Transverse colon (tissue), 4 donors: ENCODE measurements at regions not wholly inside any gene's neighbourhood (a gene's known extent, or its start where the extent isn't known, plus 50 kb on each side); places are given as distances from the start of the nearest gene placed in this dataset.

Experiments
- EP300 ChIP-seq: sonication (generic); formaldehyde crosslinking; IDR thresholded peaks from one replicate; pipeline ENCODE4 v1.6.1; 2017; ENCODE audit warnings: antibody characterized with exemption, low read depth
- POLR2A ChIP-seq: fragments of 450-650 bp; IDR thresholded peaks from one replicate; pipeline ENCODE4 v1.6.1; 2016; ENCODE audit warnings: antibody characterized with exemption, mild to moderate bottlenecking, moderate library complexity
- POLR2AphosphoS5 ChIP-seq, 3 donors: sonication (generic); formaldehyde crosslinking; IDR thresholded peaks; one replicate each; pipeline ENCODE4 v1.6.1; 2016; ENCODE audit warnings: antibody characterized with exemption in 3 of 3
- TF ChIP-seq, protein P1 (sequence below), 5 experiments: fragments of 200-600 bp in 3 of 5; fragments of 450-650 bp in 2 of 5; sonication (generic) in 3 of 5; IDR thresholded peaks; 1 replicate in 2 of 5; 2 replicates in 3 of 5; pipeline ENCODE4 v1.5.1; 2016 to 2017; ENCODE audit warnings: antibody characterized with exemption in 5 of 5, inconsistent platforms in 3 of 5, mild to moderate bottlenecking in 2 of 5, moderate library complexity in 1 of 5

DNA sequence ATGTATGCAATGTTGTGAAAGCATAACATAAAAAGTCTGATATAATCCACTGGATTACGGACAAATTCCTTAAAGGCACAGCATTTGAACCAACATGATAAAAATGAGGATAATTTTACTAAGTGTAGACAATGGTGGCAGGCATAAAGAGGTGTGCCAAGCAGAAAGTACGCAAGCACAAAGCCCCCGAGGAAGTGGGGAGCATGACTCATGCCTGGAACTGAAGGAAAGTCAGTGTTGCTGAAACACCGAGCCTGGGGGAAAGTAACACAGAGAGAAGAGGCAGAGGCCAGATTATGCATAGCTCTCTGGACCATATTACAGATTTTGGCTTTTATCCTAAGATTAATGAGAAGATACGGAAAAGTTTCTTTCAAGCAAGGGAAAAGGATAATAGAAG lies 490.0 kb upstream of the PHF14 start:
- TF ChIP-seq, protein P1, sequence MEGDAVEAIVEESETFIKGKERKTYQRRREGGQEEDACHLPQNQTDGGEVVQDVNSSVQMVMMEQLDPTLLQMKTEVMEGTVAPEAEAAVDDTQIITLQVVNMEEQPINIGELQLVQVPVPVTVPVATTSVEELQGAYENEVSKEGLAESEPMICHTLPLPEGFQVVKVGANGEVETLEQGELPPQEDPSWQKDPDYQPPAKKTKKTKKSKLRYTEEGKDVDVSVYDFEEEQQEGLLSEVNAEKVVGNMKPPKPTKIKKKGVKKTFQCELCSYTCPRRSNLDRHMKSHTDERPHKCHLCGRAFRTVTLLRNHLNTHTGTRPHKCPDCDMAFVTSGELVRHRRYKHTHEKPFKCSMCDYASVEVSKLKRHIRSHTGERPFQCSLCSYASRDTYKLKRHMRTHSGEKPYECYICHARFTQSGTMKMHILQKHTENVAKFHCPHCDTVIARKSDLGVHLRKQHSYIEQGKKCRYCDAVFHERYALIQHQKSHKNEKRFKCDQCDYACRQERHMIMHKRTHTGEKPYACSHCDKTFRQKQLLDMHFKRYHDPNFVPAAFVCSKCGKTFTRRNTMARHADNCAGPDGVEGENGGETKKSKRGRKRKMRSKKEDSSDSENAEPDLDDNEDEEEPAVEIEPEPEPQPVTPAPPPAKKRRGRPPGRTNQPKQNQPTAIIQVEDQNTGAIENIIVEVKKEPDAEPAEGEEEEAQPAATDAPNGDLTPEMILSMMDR (IDR thresholded peaks at IDR 0.05), result no peak
- TF ChIP-seq EP300 (no peak), POLR2A (no peak), POLR2AphosphoS5 (IDR thresholded peaks at IDR 0.05) (no peak)
